Liver (tissue), 8 donors: ENCODE measurements at regions not wholly inside any gene's neighbourhood (a gene's known extent, or its start where the extent isn't known, plus 50 kb on each side); places are given as distances from the start of the nearest gene placed in this dataset.

Experiments used
- DNase-seq: peaks from one replicate; pipeline ENCODE4 v3.0.0-alpha.2; 2017; ENCODE audit warnings: low spot score
- H3K27ac ChIP-seq, 2 donors: one replicate each; pipeline ENCODE4 v1.7.0; 2013; ENCODE audit warnings: inconsistent platforms in 2 of 2, low read length in 2 of 2, control low read depth in 1 of 2, low read depth in 1 of 2, mild to moderate bottlenecking in 1 of 2
- H3K27me3 ChIP-seq, 4 donors: one replicate each; pipeline versions ENCODE4 v1.6.1 to v1.7.0; 2013; ENCODE audit warnings: low read length in 3 of 4, inconsistent platforms in 1 of 4, mild to moderate bottlenecking in 1 of 4, moderate library complexity in 1 of 4; ENCODE audit not compliant: control insufficient read depth in 4 of 4, insufficient read depth in 4 of 4
- H3K36me3 ChIP-seq, 4 donors: one replicate each; pipeline versions ENCODE4 v1.6.1 to v1.7.0; 2013; ENCODE audit warnings: low read length in 3 of 4, mild to moderate bottlenecking in 3 of 4, low read depth in 1 of 4, moderate library complexity in 1 of 4; ENCODE audit not compliant: control insufficient read depth in 4 of 4, insufficient read depth in 3 of 4
- H3K4me1 ChIP-seq, 4 donors: one replicate each; pipeline versions ENCODE4 v1.6.1 to v1.7.0; 2013; ENCODE audit warnings: low read length in 3 of 4, mild to moderate bottlenecking in 3 of 4, moderate library complexity in 1 of 4; ENCODE audit not compliant: control insufficient read depth in 4 of 4, insufficient read depth in 4 of 4
- H3K4me3 ChIP-seq, 3 donors: one replicate each; pipeline versions ENCODE4 v1.6.1 to v1.7.0; 2013; ENCODE audit warnings: low read length in 3 of 3, control low read depth in 1 of 3, low read depth in 1 of 3, mild to moderate bottlenecking in 1 of 3
- H3K9ac ChIP-seq, 2 donors: one replicate each; pipeline ENCODE4 v1.7.0; 2013; ENCODE audit warnings: low read length in 2 of 2, mild to moderate bottlenecking in 2 of 2, moderate library complexity in 2 of 2, control low read depth in 1 of 2, low read depth in 1 of 2
- H3K9me3 ChIP-seq, 4 donors: one replicate each; pipeline versions ENCODE4 v1.6.1 to v1.7.0; 2013; ENCODE audit warnings: low read length in 3 of 4; ENCODE audit not compliant: control insufficient read depth in 4 of 4
- ATF3 ChIP-seq: IDR thresholded peaks from 2 replicates; pipeline ENCODE4 v1.6.1; 2016; ENCODE audit warnings: antibody characterized with exemption
- FOXA1 ChIP-seq: IDR thresholded peaks from 2 replicates; pipeline ENCODE4 v1.6.1; 2016; ENCODE audit warnings: antibody characterized with exemption
- GABPA ChIP-seq, 2 donors: IDR thresholded peaks in 1 of 2; conservative IDR thresholded peaks in 1 of 2; 2 replicates each; pipeline ENCODE4 v1.6.1; 2016; ENCODE audit warnings: antibody characterized with exemption in 2 of 2, mild to moderate bottlenecking in 1 of 2, moderate library complexity in 1 of 2
- HNF4A ChIP-seq, 2 donors: conservative IDR thresholded peaks; 2 replicates each; pipeline ENCODE4 v1.6.1; 2016; ENCODE audit warnings: antibody characterized with exemption in 2 of 2, mild to moderate bottlenecking in 2 of 2
- JUND ChIP-seq, 2 donors: IDR thresholded peaks; 2 replicates each; pipeline ENCODE4 v1.6.1; 2016; ENCODE audit warnings: antibody characterized with exemption in 2 of 2
- MAX ChIP-seq: IDR thresholded peaks from 2 replicates; pipeline ENCODE4 v1.6.1; 2016; ENCODE audit warnings: antibody characterized with exemption
- NR2F2 ChIP-seq: IDR thresholded peaks from 2 replicates; pipeline ENCODE4 v1.6.1; 2016; ENCODE audit warnings: antibody characterized with exemption
- RAD21 ChIP-seq, 2 donors: IDR thresholded peaks; 2 replicates each; pipeline ENCODE4 v1.6.1; 2016; ENCODE audit warnings: antibody characterized with exemption in 2 of 2, mild to moderate bottlenecking in 2 of 2
- RXRA ChIP-seq, 2 donors: IDR thresholded peaks; 2 replicates each; pipeline ENCODE4 v1.6.1; 2017 to 2018; ENCODE audit warnings: antibody characterized with exemption in 2 of 2, mild to moderate bottlenecking in 1 of 2
- SP1 ChIP-seq: IDR thresholded peaks from 2 replicates; pipeline ENCODE4 v1.6.1; 2018; ENCODE audit warnings: antibody characterized with exemption, mild to moderate bottlenecking
- TAF1 ChIP-seq: conservative IDR thresholded peaks from 2 replicates; pipeline ENCODE4 v1.6.1; 2016; ENCODE audit warnings: antibody characterized with exemption, mild to moderate bottlenecking
- YY1 ChIP-seq: IDR thresholded peaks from 2 replicates; pipeline ENCODE4 v1.6.1; 2016; ENCODE audit warnings: antibody characterized with exemption, mild to moderate bottlenecking
- ZBTB33 ChIP-seq: IDR thresholded peaks from 2 replicates; pipeline ENCODE4 v1.6.1; 2016; ENCODE audit warnings: antibody characterized with exemption
- WGBS: extraction: QIAGEN DNeasy Blood & Tissue Kit; methylation state at CpG from one replicate; pipeline ENCODE4 v1.1.7; 2013; 5-methylcytosine and 5-hydroxymethylcytosine counted together
- TF ChIP-seq, protein P1 (sequence below): fragments of 150-350 bp; IDR thresholded peaks from 2 replicates; pipeline ENCODE4 v1.5.1; 2017; ENCODE audit warnings: improper control_type of control experiment, low read depth, low read length; ENCODE audit not compliant: missing input control
- donor health status: healthy.
- donor health status: healthy.
- donor health status: healthy.
- donor health status: healthy.
- donor health status: healthy.

GRCh38 chr17:15048381-15048780 lies 216.7 kb downstream of the PMP22 start (continued):
- TF ChIP-seq, protein P1, sequence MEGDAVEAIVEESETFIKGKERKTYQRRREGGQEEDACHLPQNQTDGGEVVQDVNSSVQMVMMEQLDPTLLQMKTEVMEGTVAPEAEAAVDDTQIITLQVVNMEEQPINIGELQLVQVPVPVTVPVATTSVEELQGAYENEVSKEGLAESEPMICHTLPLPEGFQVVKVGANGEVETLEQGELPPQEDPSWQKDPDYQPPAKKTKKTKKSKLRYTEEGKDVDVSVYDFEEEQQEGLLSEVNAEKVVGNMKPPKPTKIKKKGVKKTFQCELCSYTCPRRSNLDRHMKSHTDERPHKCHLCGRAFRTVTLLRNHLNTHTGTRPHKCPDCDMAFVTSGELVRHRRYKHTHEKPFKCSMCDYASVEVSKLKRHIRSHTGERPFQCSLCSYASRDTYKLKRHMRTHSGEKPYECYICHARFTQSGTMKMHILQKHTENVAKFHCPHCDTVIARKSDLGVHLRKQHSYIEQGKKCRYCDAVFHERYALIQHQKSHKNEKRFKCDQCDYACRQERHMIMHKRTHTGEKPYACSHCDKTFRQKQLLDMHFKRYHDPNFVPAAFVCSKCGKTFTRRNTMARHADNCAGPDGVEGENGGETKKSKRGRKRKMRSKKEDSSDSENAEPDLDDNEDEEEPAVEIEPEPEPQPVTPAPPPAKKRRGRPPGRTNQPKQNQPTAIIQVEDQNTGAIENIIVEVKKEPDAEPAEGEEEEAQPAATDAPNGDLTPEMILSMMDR, result no peak
- TF ChIP-seq TAF1, result no peak
- no peak for TF ChIP-seq SP1
- TF ChIP-seq FOXA1, result no peak

DNA sequence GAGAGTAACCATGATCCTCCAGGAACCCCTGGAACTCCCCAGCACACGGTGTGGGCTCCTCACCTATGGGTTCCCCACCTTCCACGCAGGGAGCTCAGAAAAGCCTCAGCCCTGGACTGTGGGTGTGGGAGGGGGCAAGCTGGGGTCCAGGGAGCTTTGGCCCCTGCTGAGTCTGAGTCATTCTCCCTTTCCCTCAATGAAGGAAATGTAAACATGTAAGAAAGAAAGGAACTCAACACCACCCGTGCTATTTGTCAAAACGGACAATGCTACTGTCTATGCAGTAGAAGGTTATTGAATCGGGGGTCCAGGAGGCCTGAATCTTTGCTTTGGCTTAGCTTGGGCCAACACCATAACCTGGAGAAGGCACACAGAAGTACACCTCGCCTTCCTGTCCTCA lies 222.8 kb downstream of the PMP22 start:
- no peak overlapping the region for H3K9ac ChIP-seq
- TF ChIP-seq NR2F2 (no peak), GABPA (IDR thresholded peaks at IDR 0.05 in 1 of 2, conservative IDR thresholded peaks at IDR 0.05 in 1 of 2) (no peak), ATF3 (no peak), YY1 (no peak), RXRA (IDR thresholded peaks at IDR 0.05) (no peak), JUND (IDR thresholded peaks at IDR 0.05) (no peak), RAD21 (IDR thresholded peaks at IDR 0.05) (no peak), ZBTB33 (no peak), HNF4A (conservative IDR thresholded peaks at IDR 0.05) (no peak), SP1 (no peak)
- TF ChIP-seq, protein P1, result no peak
- H3K27ac ChIP-seq, result no peak overlapping the region
- no peaks in the 10 kb centered on the region for H3K36me3 ChIP-seq
- no peaks in the 10 kb centered on the region for H3K4me1 ChIP-seq
- 77% methylated on average over 6 of the region's 6 CpGs for WGBS
- H3K4me3 ChIP-seq, result no peak overlapping the region
- H3K9me3 ChIP-seq, result no peaks in the 10 kb centered on the region
- no peak for DNase-seq
- peaks cover 0 to 9% (median 0%) of the 10 kb centered on the region in 4 donors for H3K27me3 ChIP-seq

DNA sequence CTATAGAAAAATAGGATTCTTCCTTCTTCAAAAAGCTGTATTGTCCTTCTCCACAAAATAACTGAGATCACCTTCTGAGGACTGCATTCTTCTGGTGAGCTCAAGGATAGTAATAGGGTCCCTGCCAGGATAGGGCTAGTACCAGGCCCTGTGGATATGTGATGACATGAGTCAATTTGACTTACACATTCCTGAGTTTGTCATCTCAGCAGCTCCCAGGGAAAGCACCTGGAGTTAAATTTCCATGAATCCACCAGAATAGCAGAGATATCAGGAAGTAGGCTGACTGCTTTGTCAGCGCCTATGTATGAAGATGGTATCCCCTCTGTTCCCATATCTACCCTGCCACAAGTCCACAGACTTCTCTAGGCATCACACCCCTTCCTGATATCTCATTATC lies 225.8 kb downstream of the PMP22 start:
- no peaks in the 10 kb centered on the region for H3K4me1 ChIP-seq
- TF ChIP-seq MAX, result no peak
- TF ChIP-seq ZBTB33, result no peak
- TF ChIP-seq HNF4A (conservative IDR thresholded peaks at IDR 0.05), result no peak
- no peak overlapping the region for H3K4me3 ChIP-seq
- peaks cover 0 to 3% (median 0%) of the 10 kb centered on the region in 4 donors for H3K9me3 ChIP-seq
- H3K36me3 ChIP-seq, result no peaks in the 10 kb centered on the region
- no peak for DNase-seq
- no peak overlapping the region for H3K27ac ChIP-seq
- no peak overlapping the region for H3K9ac ChIP-seq
- 83% methylated on average over 1 of the region's 1 CpG for WGBS
- H3K27me3 ChIP-seq, result peaks cover 0 to 9% (median 0%) of the 10 kb centered on the region in 4 donors
